ENCODE measurements at regions not wholly inside any gene's neighbourhood (a gene's known extent, or its start where the extent isn't known, plus 50 kb on each side); places are given as distances from the start of the nearest gene placed in this dataset.

DNA sequence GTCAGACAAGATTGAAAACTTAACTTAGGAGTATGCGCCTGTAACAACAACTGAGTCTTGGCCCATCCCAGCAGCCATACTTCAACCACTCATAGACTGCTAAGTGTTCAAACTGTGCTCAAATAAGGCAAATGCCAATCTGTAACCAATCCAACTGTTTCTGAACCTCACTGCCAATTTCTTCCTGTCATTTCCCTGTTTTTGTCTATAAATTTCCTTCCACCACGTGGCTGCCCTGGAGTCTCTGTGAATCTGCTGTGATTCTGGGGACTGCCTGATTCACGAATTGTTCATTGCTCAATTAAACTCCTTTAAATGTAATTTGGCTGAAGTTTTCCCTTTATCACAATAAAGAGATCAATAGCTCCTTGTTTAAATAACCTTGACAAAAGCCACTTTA, 50.8 kb upstream of the FREM2 start:
- no peak for TF ChIP-seq RBBP5 (conservative IDR thresholded peaks at IDR 0.05)
- no peak for TF ChIP-seq ATF7 (IDR thresholded peaks at IDR 0.05; ENCODE audit: low read depth)
- TF ChIP-seq MXI1 (IDR thresholded peaks at IDR 0.05; ENCODE audit: low read depth, low read length), result no peak
- TF ChIP-seq CBX5 (IDR thresholded peaks at IDR 0.05; ENCODE audit: low read depth), result no peak
- no peak for TF ChIP-seq KAT2A (conservative IDR thresholded peaks at IDR 0.05; ENCODE audit: control insufficient read depth, low read depth, low read length)
- TF ChIP-seq ZZZ3 (IDR thresholded peaks at IDR 0.05; ENCODE audit: control insufficient read depth, insufficient read length, low read depth), result no peak
- TF ChIP-seq, protein P1, sequence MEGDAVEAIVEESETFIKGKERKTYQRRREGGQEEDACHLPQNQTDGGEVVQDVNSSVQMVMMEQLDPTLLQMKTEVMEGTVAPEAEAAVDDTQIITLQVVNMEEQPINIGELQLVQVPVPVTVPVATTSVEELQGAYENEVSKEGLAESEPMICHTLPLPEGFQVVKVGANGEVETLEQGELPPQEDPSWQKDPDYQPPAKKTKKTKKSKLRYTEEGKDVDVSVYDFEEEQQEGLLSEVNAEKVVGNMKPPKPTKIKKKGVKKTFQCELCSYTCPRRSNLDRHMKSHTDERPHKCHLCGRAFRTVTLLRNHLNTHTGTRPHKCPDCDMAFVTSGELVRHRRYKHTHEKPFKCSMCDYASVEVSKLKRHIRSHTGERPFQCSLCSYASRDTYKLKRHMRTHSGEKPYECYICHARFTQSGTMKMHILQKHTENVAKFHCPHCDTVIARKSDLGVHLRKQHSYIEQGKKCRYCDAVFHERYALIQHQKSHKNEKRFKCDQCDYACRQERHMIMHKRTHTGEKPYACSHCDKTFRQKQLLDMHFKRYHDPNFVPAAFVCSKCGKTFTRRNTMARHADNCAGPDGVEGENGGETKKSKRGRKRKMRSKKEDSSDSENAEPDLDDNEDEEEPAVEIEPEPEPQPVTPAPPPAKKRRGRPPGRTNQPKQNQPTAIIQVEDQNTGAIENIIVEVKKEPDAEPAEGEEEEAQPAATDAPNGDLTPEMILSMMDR (IDR thresholded peaks at IDR 0.05 in 2 of 3, conservative IDR thresholded peaks at IDR 0.05 in 1 of 3; ENCODE audit: control insufficient read depth in 2 of 3, extremely low read depth in 1 of 3, insufficient read depth in 1 of 3, low read depth in 3 of 3, low read length in 3 of 3), result no peak

More for the DNA sequence above, 50.8 kb upstream of the FREM2 start:
- Histone ChIP-seq H3K9me3 (replicated peaks; ENCODE audit: control insufficient read depth, insufficient read depth, low read length) (no peaks in the 10 kb centered on the region), H3K4me1 (ENCODE audit: control insufficient read depth, insufficient read depth, low read length) (no peaks in the 10 kb centered on the region), H3K9ac (ENCODE audit: control insufficient read depth, insufficient read depth, low read length) (no peak overlapping the region), H3K27me3 (replicated peaks in 1 of 2; ENCODE audit: control insufficient read depth in 2 of 2, insufficient read depth in 2 of 2, low read length in 1 of 2) (no peaks in the 10 kb centered on the region), H3K36me3 (ENCODE audit: control insufficient read depth in 2 of 2, insufficient read depth in 2 of 2, low read length in 1 of 2) (no peaks in the 10 kb centered on the region), H3K4me2 (ENCODE audit: control insufficient read depth, insufficient read depth) (no peak overlapping the region), H3K79me2 (ENCODE audit: control insufficient read depth, insufficient read depth, low read length) (no peaks in the 10 kb centered on the region), H4K20me1 (ENCODE audit: control insufficient read depth, insufficient read depth) (no peaks in the 10 kb centered on the region), H3K27ac (ENCODE audit: control insufficient read depth, insufficient read depth) (no peak overlapping the region), H2AFZ (ENCODE audit: control insufficient read depth, low read depth, low read length) (no peak overlapping the region), H3K4me3 (no peak overlapping the region)
- intact Hi-C loops (cut with micrococcal nuclease; ENCODE audit: unreplicated experiment) (no loop called here), in situ Hi-C loops (cut with MboI) (no loop called here)
- ChIA-PET RAD21 (ENCODE audit: unreplicated experiment) (no interaction called here), CTCF (no interaction called here), POLR2A (no interaction called here), SMC1A (ENCODE audit: uncharacterized antibody, unreplicated experiment) (interaction anchor here (1.2 kb wide), 1 partner anchor 21 kb away, joined by 3 read pairs; no protein-coding TSS in a partner anchor)
- ATAC-seq (no peak), FAIRE-seq (no peak), DNase-seq (ENCODE audit: low read depth, low spot score) (no peak)
- 33% methylated on average over 3 of the region's 3 CpGs for WGBS (ENCODE audit: insufficient coverage, insufficient replicate concordance, low lambda C conversion rate, missing lambda C conversion rate)
- no TSS peak for BruUV-seq (replicated peaks)

All from GM12878 (cell line).